ENCODE measurements at regions not wholly inside any gene's neighbourhood (a gene's known extent, or its start where the extent isn't known, plus 50 kb on each side); places are given as distances from the start of the nearest gene placed in this dataset.

DNA sequence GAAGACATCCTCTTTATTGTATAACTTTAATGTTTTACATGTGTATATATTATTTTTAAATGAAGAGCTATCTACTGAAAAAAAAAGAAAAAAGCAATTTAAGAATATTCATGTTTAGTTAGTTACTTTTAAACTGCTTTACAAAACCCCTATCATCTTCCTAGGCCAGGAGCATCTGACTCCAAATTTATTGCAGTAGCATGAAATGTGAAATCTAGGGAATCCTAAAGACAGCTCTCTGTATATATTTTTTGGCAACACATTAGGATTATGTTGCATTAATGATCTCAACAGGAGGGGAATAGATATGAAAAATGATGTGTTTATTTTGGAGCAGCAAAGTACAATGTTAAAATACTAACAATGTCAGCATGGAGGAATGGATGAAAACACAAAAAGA lies 158.3 kb downstream of the CNTN3 start:
- Histone ChIP-seq H3K36me3 (no peaks in the 10 kb centered on the region), H3K4me3 (no peak overlapping the region), H3K27ac (no peak overlapping the region), H3K9me3 (no peaks in the 10 kb centered on the region), H3K4me1 (no peaks in the 10 kb centered on the region), H3K27me3 (no peaks in the 10 kb centered on the region)
- TF ChIP-seq, protein P1, sequence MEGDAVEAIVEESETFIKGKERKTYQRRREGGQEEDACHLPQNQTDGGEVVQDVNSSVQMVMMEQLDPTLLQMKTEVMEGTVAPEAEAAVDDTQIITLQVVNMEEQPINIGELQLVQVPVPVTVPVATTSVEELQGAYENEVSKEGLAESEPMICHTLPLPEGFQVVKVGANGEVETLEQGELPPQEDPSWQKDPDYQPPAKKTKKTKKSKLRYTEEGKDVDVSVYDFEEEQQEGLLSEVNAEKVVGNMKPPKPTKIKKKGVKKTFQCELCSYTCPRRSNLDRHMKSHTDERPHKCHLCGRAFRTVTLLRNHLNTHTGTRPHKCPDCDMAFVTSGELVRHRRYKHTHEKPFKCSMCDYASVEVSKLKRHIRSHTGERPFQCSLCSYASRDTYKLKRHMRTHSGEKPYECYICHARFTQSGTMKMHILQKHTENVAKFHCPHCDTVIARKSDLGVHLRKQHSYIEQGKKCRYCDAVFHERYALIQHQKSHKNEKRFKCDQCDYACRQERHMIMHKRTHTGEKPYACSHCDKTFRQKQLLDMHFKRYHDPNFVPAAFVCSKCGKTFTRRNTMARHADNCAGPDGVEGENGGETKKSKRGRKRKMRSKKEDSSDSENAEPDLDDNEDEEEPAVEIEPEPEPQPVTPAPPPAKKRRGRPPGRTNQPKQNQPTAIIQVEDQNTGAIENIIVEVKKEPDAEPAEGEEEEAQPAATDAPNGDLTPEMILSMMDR (IDR thresholded peaks at IDR 0.05) = no peak
- no peak for DNase-seq (ENCODE audit: low spot score)

DNA sequence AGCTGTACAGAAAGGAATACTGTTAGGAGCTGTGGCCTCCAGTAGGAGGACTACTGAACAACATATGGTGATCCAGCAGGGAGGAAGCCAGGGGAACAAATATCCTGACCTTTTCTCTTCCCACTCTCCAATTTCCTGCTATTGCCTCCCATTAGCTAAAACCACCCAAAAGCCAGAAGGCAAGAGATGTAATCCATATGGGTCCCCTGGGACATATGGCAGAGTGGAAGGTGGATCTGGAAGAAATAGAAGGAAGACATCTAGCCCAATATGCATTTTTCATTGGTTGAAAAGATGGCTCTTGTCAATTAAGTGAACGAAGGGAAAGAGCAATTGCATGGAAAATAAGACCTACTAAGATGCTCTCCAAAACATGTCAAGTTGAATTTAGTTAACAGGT lies 167.2 kb downstream of the CNTN3 start:
- no peaks in the 10 kb centered on the region for H3K9me3 ChIP-seq
- no peaks in the 10 kb centered on the region for H3K27me3 ChIP-seq
- no peak overlapping the region for H3K4me3 ChIP-seq
- TF ChIP-seq, protein P1 (IDR thresholded peaks at IDR 0.05) = no peak
- H3K36me3 ChIP-seq = no peaks in the 10 kb centered on the region
- no peaks in the 10 kb centered on the region for H3K4me1 ChIP-seq
- no peak for DNase-seq (ENCODE audit: low spot score)
- no peak overlapping the region for H3K27ac ChIP-seq

DNA sequence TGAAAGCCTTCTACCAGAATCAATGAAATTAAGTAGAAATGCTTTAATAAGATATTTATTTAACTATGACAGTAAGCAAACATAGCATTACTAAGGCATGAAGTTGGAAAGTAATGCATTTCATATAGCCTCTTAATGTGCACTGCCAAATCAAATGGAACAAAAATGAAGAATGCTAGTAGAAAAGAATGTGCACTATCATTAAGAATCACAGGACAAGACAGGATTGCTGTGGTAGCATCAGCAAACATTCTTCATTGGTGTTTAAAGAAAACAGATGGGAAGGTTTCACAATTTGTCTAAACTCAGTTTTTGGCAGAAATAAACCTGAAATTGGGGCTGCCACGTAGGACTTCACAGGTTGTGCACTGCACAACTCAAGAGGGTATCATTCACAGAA lies 168.9 kb downstream of the CNTN3 start:
- Histone ChIP-seq H3K4me1 (no peaks in the 10 kb centered on the region), H3K36me3 (no peaks in the 10 kb centered on the region), H3K4me3 (no peak overlapping the region), H3K27ac (no peak overlapping the region), H3K27me3 (no peaks in the 10 kb centered on the region), H3K9me3 (no peaks in the 10 kb centered on the region)
- TF ChIP-seq, protein P1 (IDR thresholded peaks at IDR 0.05) = no peak
- DNase-seq (ENCODE audit: low spot score) = no peak

DNA sequence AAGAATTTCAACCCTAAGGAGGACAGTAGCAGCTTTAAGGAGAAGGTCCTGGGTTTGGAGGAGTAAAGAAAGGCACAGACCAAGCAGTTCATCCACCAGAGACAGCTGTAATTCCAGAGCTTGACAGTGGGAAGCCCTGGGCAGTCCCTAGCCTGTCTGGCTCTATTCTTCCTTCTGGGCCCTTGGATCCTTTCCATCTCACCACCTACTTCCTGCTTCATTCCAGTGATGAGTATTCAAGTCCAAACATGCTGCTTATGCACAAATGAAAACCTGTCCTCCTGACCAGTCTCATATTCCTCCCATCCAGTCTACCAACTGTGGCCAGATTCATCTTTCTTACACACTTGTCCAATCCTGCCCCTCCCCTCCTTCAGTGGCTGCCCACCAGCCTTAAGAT lies 171.4 kb downstream of the CNTN3 start:
- no peak overlapping the region for H3K4me3 ChIP-seq
- H3K27ac ChIP-seq = no peak overlapping the region
- DNase-seq (ENCODE audit: low spot score) = no peak
- no peaks in the 10 kb centered on the region for H3K9me3 ChIP-seq
- H3K27me3 ChIP-seq = no peaks in the 10 kb centered on the region
- H3K36me3 ChIP-seq = no peaks in the 10 kb centered on the region
- no peaks in the 10 kb centered on the region for H3K4me1 ChIP-seq
- TF ChIP-seq, protein P1 (IDR thresholded peaks at IDR 0.05) = no peak

DNA sequence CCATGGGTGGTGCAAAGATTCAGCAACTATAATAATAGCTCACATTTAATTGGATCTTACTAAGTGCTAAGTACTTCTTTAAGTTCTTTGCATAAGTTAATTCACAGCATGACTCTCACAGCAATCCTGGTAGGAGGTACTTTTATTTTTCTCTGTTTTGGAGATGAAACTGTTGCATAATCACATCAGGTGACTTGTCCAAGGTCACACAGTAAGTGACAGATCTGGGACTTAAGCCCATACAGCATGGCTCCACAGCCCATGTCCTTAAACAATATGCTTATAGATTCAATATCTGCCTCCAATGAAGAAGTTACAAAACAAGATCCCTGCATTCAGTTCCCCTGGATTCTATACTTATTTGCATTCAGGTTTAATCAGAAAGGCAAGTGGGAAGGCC lies 171.8 kb downstream of the CNTN3 start:
- no peak overlapping the region for H3K4me3 ChIP-seq
- TF ChIP-seq, protein P1 (IDR thresholded peaks at IDR 0.05) = no peak
- no peak for DNase-seq (ENCODE audit: low spot score)

GRCh38 chr3:74442068-74442467 lies 172.4 kb downstream of the CNTN3 start:
- Histone ChIP-seq H3K4me1 (no peaks in the 10 kb centered on the region), H3K4me3 (no peak overlapping the region), H3K36me3 (no peaks in the 10 kb centered on the region), H3K27me3 (no peaks in the 10 kb centered on the region), H3K27ac (no peak overlapping the region), H3K9me3 (no peaks in the 10 kb centered on the region)
- DNase-seq (ENCODE audit: low spot score) = no peak
- TF ChIP-seq, protein P1 (IDR thresholded peaks at IDR 0.05) = no peak

More for the DNA sequence above, 171.8 kb downstream of the CNTN3 start:
- Histone ChIP-seq H3K27me3 (no peaks in the 10 kb centered on the region), H3K4me1 (no peaks in the 10 kb centered on the region), H3K27ac (no peak overlapping the region), H3K36me3 (no peaks in the 10 kb centered on the region), H3K9me3 (no peaks in the 10 kb centered on the region)
